Large intestine (tissue), 3 donors: ENCODE measurements at regions not wholly inside any gene's neighbourhood (a gene's known extent, or its start where the extent isn't known, plus 50 kb on each side); places are given as distances from the start of the nearest gene placed in this dataset.

Experiments used
- DNase-seq, 2 donors: peaks; one replicate each; pipeline versions ENCODE4 v3.0.0 to v3.0.0-alpha.2; 2013
- H3K27ac ChIP-seq: one replicate; pipeline ENCODE4 v1.5.1; 2013; ENCODE audit warnings: low read length
- H3K27me3 ChIP-seq: 2 replicates; pipeline ENCODE4 v1.6.1; 2013; ENCODE audit warnings: low read length; ENCODE audit not compliant: control insufficient read depth, insufficient read depth
- H3K36me3 ChIP-seq: 2 replicates; pipeline ENCODE4 v1.6.1; 2013; ENCODE audit warnings: low read length; ENCODE audit not compliant: control insufficient read depth, insufficient read depth
- H3K4me1 ChIP-seq: one replicate; pipeline ENCODE4 v1.6.1; 2013; ENCODE audit warnings: low read length; ENCODE audit not compliant: control insufficient read depth, insufficient read depth
- H3K4me3 ChIP-seq: one replicate; pipeline ENCODE4 v1.5.1; 2013; ENCODE audit warnings: low read length
- H3K9me3 ChIP-seq: one replicate; pipeline ENCODE4 v1.6.1; 2013; ENCODE audit warnings: mild to moderate bottlenecking, low read depth, low read length, moderate library complexity; ENCODE audit not compliant: control insufficient read depth
- WGBS: methylation state at CpG from one replicate; pipeline ENCODE4 v1.1.5; 2013; ENCODE audit warnings: low lambda C conversion rate; ENCODE audit not compliant: insufficient coverage; 5-methylcytosine and 5-hydroxymethylcytosine counted together

DNA sequence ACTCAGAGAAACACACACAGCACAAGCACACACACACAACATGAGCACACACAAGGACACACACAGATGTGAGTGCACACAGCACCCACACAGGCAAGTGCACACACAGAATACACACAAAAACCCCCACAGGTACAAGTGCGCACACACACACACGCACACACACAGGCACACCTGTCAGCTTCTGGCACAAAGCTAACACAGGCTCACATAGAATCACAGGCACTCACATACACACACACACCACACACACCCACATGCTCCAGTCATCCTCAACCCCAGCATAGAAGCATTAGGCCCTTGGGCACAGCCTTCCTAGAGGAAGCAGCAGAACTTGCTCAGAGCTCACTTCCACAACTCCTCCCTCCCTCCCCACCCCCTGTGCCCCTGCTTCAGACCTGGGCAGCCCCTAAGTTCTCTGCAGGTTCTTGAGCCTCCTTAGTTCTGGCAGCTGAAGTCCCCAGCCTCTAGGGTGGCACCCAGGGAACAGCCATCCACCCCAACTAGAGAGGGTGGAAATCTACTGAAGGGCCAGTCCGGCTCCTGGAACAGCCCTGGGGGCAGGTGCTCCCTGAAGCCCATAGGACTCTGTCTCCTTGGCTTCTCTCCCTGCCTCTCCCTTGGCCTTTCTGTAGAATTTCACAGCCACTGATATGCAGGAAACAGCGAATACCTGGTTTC, 129.9 kb upstream of the VSTM2B start:
- H3K4me3 ChIP-seq = no peak overlapping the region
- no CpG with 5 or more reads among the region's 4 CpGs for WGBS
- no peaks in the 10 kb centered on the region for H3K4me1 ChIP-seq
- DNase-seq = no peak
- H3K27ac ChIP-seq = no peak overlapping the region
- H3K27me3 ChIP-seq = peaks cover 5% of the 10 kb centered on the region
- H3K9me3 ChIP-seq = no peaks in the 10 kb centered on the region
- H3K36me3 ChIP-seq = no peaks in the 10 kb centered on the region

DNA sequence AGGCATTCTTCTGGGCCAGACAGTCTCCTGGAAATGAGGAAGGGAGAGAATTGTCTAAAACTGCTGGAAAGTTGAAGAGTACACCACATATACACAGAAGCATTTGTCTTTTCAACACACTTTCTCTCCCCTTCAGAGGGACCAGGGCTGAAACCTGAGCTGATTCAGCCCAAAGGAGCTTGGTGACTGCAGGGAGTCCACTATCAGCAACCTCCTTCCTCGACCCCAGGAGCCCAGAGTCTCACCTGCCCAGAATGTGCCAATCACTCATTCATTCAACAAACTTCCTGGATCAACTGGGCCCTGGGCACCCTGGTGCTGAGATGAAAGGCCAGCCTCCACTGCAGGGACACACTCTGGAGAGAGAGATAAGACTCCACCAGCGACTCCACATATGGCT, 128.9 kb upstream of the VSTM2B start:
- no peaks in the 10 kb centered on the region for H3K36me3 ChIP-seq
- no peak for DNase-seq
- H3K9me3 ChIP-seq = no peaks in the 10 kb centered on the region
- no peaks in the 10 kb centered on the region for H3K4me1 ChIP-seq
- peaks cover 5% of the 10 kb centered on the region for H3K27me3 ChIP-seq
- H3K4me3 ChIP-seq = no peak overlapping the region
- no peak overlapping the region for H3K27ac ChIP-seq
- no CpG with 5 or more reads among the region's 2 CpGs for WGBS

DNA sequence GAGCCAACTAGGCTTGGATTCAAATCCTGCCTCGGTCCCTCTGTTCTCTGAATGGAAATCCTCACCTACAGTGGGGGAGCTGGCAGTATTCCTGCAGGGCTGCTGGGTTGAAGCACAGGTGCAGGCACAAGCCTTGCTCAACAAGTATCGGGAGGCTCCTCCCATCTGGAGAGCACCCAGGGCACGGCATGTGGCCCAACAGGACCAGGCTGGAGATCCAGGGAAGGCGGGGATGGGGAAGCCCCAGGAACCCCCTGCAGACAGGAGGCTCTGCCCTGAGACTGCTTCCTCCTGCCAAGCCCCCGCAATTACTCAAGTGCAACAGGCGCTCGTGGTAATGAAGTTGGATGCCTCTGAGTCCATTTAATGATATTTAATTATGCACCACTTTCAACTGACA, 128.0 kb upstream of the VSTM2B start:
- Histone ChIP-seq H3K9me3 (no peaks in the 10 kb centered on the region), H3K4me1 (no peaks in the 10 kb centered on the region), H3K4me3 (no peak overlapping the region), H3K27ac (no peak overlapping the region), H3K27me3 (peaks cover 5% of the 10 kb centered on the region), H3K36me3 (no peaks in the 10 kb centered on the region)
- WGBS = 83% methylated on average over 2 of the region's 7 CpGs
- no peak for DNase-seq

DNA sequence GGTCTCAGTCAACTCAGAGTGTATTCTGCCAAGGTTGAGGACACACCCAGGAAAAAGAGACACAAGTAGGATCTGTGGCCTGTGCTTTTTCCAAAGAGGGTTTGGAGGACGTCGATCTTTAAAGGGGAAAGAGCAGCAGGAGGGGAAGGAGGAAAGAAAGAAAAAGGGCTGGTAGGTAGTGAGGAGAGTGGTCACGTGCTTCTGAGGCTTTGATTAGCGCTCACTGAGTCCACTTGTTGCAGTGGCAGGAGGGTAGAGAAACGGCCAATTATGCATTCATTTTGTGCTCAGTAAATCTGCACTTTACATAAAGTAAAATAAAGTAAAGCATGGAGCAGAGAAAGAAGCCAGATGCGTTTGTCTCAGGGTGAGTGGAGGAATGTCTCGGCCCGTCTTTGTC, 126.0 kb upstream of the VSTM2B start:
- DNase-seq = no peak
- 31% methylated on average over 3 of the region's 8 CpGs for WGBS
- H3K9me3 ChIP-seq = no peaks in the 10 kb centered on the region
- H3K27me3 ChIP-seq = peaks cover 6% of the 10 kb centered on the region
- no peaks in the 10 kb centered on the region for H3K4me1 ChIP-seq
- no peak overlapping the region for H3K4me3 ChIP-seq
- H3K36me3 ChIP-seq = no peaks in the 10 kb centered on the region
- H3K27ac ChIP-seq = no peak overlapping the region

DNA sequence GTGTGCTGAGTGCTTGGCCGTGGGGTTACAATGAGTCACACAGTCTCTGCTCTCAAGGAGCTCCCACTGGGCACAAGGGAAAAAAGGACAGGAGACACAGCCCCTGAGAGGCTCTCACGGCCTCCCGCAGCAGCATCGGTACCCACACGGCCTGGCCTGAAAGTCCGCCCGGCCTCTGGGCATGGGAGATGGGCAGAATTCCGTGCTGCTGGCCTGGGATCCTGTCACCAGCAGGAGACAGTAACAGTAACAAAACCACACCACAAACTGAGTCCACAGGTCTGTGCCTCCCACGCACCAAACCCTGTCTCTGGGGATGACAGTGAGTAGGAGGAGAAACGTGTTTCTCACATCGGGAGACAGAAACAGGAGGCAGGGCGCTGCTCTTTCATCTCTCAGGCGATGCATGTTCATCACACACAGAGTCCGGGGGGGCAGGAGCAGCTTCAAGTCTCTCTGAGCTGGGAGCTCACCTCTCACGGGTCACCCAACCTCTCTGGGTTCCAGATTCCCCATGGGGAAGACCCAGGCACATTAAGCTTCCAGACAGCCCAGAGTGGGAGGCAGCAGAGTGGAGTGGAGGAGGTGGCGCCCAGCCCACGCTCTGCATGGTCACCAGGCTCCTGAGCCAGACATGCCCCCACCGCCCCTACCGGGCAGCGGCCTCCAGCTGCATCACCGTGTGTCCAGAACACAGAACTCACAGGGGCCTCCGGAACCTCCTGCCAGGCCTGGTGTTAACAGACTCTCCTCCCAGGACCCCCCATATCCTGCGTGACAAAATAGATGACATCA, 124.7 kb upstream of the VSTM2B start:
- no peaks in the 10 kb centered on the region for H3K4me1 ChIP-seq
- no peak overlapping the region for H3K27ac ChIP-seq
- WGBS = no CpG with 5 or more reads among the region's 23 CpGs
- H3K27me3 ChIP-seq = peaks cover 10% of the 10 kb centered on the region
- H3K4me3 ChIP-seq = no peak overlapping the region
- H3K9me3 ChIP-seq = no peaks in the 10 kb centered on the region
- no peaks in the 10 kb centered on the region for H3K36me3 ChIP-seq
- DNase-seq = no peak

DNA sequence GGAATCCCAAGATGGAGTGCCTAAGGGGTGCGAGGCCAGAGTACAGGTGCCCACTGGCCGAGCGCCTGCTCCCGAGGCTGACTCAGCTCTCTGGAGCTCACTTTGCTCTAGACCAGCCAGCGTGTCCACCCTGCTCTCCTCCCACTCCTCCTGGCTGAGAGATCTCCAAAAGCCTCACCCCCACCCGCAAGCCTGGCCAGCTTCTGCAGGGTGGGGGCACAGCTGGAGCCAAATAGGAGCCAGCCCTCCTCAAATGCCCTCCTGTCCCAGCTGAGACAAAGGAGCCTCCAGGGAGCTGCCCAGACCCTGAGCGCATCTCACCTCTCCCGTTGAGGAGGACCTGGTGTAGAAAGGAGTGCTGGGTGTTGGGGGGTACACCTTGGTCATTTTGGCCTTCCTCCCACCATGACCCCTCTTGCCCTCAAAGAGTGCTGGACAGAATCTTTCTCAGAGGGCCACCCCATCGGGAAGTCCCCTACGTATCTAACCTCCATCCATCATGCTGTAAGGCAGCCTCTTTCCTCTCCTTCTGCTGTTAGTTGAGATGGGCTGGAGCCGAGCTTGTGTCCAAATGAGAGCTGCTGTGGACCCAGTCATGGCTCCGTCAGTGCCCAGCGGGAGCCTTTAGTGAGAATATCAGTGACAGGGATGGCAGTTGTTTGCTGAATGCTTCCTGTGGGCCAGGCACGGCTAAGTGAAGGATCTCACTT, 123.9 kb upstream of the VSTM2B start:
- Histone ChIP-seq H3K4me3 (no peak overlapping the region), H3K4me1 (no peaks in the 10 kb centered on the region), H3K36me3 (no peaks in the 10 kb centered on the region), H3K27me3 (peaks cover 10% of the 10 kb centered on the region), H3K27ac (no peak overlapping the region), H3K9me3 (no peaks in the 10 kb centered on the region)
- DNase-seq = no peak
- WGBS = no CpG with 5 or more reads among the region's 14 CpGs

DNA sequence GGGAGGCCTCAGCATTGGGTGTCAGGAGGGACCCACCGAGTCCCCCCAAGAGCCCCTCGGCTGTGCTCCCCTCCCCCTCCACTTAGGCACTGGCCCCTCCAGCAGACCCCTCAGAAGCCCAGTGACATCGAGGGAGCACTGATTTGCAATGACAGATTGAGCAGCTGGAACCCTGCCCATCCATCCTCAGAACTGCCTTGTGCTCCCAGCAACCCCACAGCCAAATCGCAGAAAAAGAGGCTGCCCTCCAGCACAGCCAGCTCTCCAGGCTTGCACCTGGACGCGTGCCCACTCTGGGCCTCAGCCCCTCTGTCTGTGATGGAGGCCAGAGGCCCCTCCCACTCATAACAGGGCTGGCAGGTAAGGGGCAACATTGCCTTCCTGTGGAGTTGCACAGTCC, 123.2 kb upstream of the VSTM2B start:
- no peak for DNase-seq
- no peaks in the 10 kb centered on the region for H3K36me3 ChIP-seq
- WGBS = no CpG with 5 or more reads among the region's 6 CpGs
- H3K4me1 ChIP-seq = no peaks in the 10 kb centered on the region
- H3K9me3 ChIP-seq = no peaks in the 10 kb centered on the region
- H3K4me3 ChIP-seq = no peak overlapping the region
- H3K27ac ChIP-seq = no peak overlapping the region
- peaks cover 10% of the 10 kb centered on the region for H3K27me3 ChIP-seq

DNA sequence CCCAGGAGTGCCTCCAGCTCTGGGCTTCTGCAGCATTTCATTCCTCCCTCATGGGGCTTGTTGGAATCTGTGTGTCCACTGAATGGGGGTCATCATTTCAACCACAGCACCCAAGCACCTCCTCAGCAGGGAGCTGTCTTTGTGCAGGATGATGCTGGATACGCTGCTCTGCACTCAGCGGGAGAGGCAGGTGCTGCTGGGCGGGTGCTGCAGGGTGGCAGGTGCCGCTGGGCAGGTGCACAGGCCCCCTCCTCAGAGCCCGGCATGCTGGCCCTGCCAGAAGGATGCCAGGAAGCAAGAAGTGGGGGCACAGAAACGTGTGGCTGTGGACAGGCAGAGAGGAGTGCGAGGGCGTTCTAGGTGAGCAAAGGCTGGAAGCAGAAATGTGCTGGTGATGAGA, 121.8 kb upstream of the VSTM2B start:
- Histone ChIP-seq H3K9me3 (no peaks in the 10 kb centered on the region), H3K4me3 (no peak overlapping the region), H3K36me3 (no peaks in the 10 kb centered on the region), H3K4me1 (no peaks in the 10 kb centered on the region), H3K27me3 (peaks cover 10% of the 10 kb centered on the region), H3K27ac (no peak overlapping the region)
- no CpG with 5 or more reads among the region's 8 CpGs for WGBS
- no peak for DNase-seq

DNA sequence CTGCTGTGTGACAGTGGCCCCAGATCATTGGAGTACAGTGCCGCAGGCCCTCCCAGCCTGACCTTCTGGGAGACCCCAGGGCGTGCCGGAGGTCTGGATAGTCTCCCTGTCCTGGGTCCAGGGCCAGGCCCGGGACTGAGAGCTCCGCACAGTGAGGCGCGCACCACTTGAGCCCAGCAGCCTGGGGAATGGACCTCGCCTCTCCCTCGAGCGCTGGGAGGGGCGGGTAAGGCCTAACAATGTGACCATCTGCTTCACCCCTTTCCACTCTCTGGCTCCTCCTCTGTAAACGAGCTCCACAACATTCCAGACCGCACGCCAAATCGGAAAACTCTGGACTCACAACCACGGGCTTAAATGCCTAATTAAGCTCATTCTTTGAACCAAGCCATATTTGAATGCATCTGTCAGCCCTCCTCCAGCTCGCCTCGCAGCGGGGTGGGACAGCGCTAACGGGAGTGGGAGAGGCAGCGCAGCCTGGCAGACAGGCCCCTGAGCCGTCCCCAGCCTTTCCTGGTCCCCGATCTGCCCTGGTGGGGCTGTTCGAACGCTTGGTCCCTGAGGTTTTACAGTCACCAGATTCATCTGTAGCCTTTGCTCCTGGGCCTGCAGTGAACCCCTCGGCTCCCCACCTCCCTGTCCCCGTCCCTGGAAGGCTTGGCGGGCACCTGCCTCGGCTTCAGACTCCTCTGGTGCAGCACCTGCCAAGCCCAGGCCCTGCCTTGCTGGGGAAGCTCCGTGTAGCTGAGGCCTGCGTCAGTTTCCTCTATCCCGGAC, 120.7 kb upstream of the VSTM2B start:
- H3K4me3 ChIP-seq = no peak overlapping the region
- H3K9me3 ChIP-seq = no peaks in the 10 kb centered on the region
- H3K27me3 ChIP-seq = peaks cover 10% of the 10 kb centered on the region
- no peaks in the 10 kb centered on the region for H3K36me3 ChIP-seq
- DNase-seq = peak; percentile 24 to 35
- H3K27ac ChIP-seq = no peak overlapping the region
- WGBS = no CpG with 5 or more reads among the region's 33 CpGs
- no peaks in the 10 kb centered on the region for H3K4me1 ChIP-seq

DNA sequence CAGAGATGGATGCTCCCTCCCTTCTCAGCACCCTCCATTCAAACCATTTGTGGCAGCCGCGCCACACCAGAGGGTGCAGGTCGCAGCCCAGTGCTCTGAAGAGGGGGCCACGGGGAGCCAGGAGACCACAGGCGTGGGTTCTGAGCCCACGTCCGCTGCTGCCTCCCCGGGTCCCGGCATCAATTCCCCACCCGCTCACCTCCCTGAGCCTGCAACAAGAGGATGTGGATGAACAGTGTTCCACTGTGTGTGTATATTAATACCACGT, 120.1 kb upstream of the VSTM2B start:
- whole genome bisulfite sequencing = no CpG with 5 or more reads among the region's 11 CpGs

More for the DNA sequence above, 120.1 kb upstream of the VSTM2B start:
- Histone ChIP-seq H3K9me3 (no peaks in the 10 kb centered on the region), H3K27ac (no peak overlapping the region), H3K4me3 (no peak overlapping the region), H3K4me1 (no peaks in the 10 kb centered on the region), H3K36me3 (no peaks in the 10 kb centered on the region), H3K27me3 (peaks cover 10% of the 10 kb centered on the region)
- no peak for DNase-seq
